ENCODE measurements at regions not wholly inside any gene's neighbourhood (a gene's known extent, or its start where the extent isn't known, plus 50 kb on each side); places are given as distances from the start of the nearest gene placed in this dataset.

GRCh38 chr12:89918172-89918846, 209.7 kb upstream of the ATP2B1 start:
- no peak for DNase-seq
- intact Hi-C loops (cut with DNase I): no loop called here

GRCh38 chr12:89909753-89910152, 201.1 kb upstream of the ATP2B1 start:
- no peak for TF ChIP-seq CTCF (IDR thresholded peaks at IDR 0.05)
- intact Hi-C loops (cut with DNase I): no loop called here
- Histone ChIP-seq H3K4me1 (no peaks in the 10 kb centered on the region), H3K36me3 (no peaks in the 10 kb centered on the region), H3K4me3 (replicated peaks in 1 of 3) (no peak overlapping the region), H3K27ac (no peak overlapping the region), H3K9me3 (no peaks in the 10 kb centered on the region), H3K27me3 (no peaks in the 10 kb centered on the region)
- 94 to 95% methylated on average over 5 of the region's 5 CpGs for WGBS, 2 donors
- DNase-seq: no peak

More at GRCh38 chr12:89918172-89918846, 209.7 kb upstream of the ATP2B1 start:
- TF ChIP-seq POLR2A (IDR thresholded peaks at IDR 0.05) (no peak), CTCF (IDR thresholded peaks at IDR 0.05) (no peak)
- H3K9me3 ChIP-seq: no peaks in the 10 kb centered on the region
- no peaks in the 10 kb centered on the region for H3K36me3 ChIP-seq
- 53 to 60% methylated on average over 5 of the region's 5 CpGs for WGBS, 2 donors
- no peak overlapping the region for H3K27ac ChIP-seq
- H3K27me3 ChIP-seq: no peaks in the 10 kb centered on the region
- H3K4me1 ChIP-seq: no peaks in the 10 kb centered on the region
- no peak overlapping the region for H3K4me3 ChIP-seq (replicated peaks in 1 of 3)

- no peaks in the 10 kb centered on the region for H3K9me3 ChIP-seq
- H3K27me3 ChIP-seq: no peaks in the 10 kb centered on the region
- H3K36me3 ChIP-seq: no peaks in the 10 kb centered on the region
- intact Hi-C loops (cut with DNase I): no loop called here
- H3K27ac ChIP-seq: no peak overlapping the region
- no peak for DNase-seq
- no peaks in the 10 kb centered on the region for H3K4me1 ChIP-seq
- 50 to 64% methylated on average over 2 of the region's 2 CpGs for WGBS, 2 donors
- no peak for TF ChIP-seq CTCF (IDR thresholded peaks at IDR 0.05)
- TF ChIP-seq POLR2A (IDR thresholded peaks at IDR 0.05): no peak
- no peak overlapping the region for H3K4me3 ChIP-seq (replicated peaks in 1 of 3)
Observed at GRCh38 chr12:89907659-89908058, 199.0 kb upstream of the ATP2B1 start.

- no peaks in the 10 kb centered on the region for H3K4me1 ChIP-seq
- no peaks in the 10 kb centered on the region for H3K27me3 ChIP-seq
- DNase-seq: no peak
- H3K36me3 ChIP-seq: no peaks in the 10 kb centered on the region
- TF ChIP-seq CTCF (IDR thresholded peaks at IDR 0.05): no peak
- no peak for TF ChIP-seq POLR2A (IDR thresholded peaks at IDR 0.05)
- intact Hi-C loops (cut with DNase I): no loop called here
- no peak overlapping the region for H3K4me3 ChIP-seq (replicated peaks in 1 of 3)
- no peaks in the 10 kb centered on the region for H3K9me3 ChIP-seq
- 78 to 83% methylated on average over 4 of the region's 4 CpGs for WGBS, 2 donors
- no peak overlapping the region for H3K27ac ChIP-seq
Observed at GRCh38 chr12:89906824-89907223, 198.2 kb upstream of the ATP2B1 start.

GRCh38 chr12:89906178-89906577, 197.5 kb upstream of the ATP2B1 start:
- Histone ChIP-seq H3K27ac (no peak overlapping the region), H3K4me3 (replicated peaks in 1 of 3) (no peak overlapping the region), H3K36me3 (no peaks in the 10 kb centered on the region), H3K4me1 (no peaks in the 10 kb centered on the region), H3K27me3 (no peaks in the 10 kb centered on the region), H3K9me3 (no peaks in the 10 kb centered on the region)
- no peak for DNase-seq
- TF ChIP-seq POLR2A (IDR thresholded peaks at IDR 0.05): no peak
- intact Hi-C loops (cut with DNase I): no loop called here

Data from thyroid gland (tissue), 4 donors.